KMS-11 (cell line): ENCODE measurements at regions not wholly inside any gene's neighbourhood (a gene's known extent, or its start where the extent isn't known, plus 50 kb on each side); places are given as distances from the start of the nearest gene placed in this dataset.
"Not testable (repeated sequence)": the region's sequence is repeated elsewhere in the genome, so short reads cannot be mapped to it uniquely, and the experiment has no call there.

Experiments
- H2AFZ ChIP-seq: fragments of 200-600 bp; sonication (generic); 2 replicates; pipeline ENCODE4 v1.6.1; 2016; ENCODE audit warnings: antibody characterized with exemption, mixed run types, low read depth
- H3K27ac ChIP-seq: fragments of 200-600 bp; sonication (generic); 2 replicates; pipeline ENCODE4 v1.6.1; 2016; ENCODE audit warnings: mild to moderate bottlenecking, mixed run types
- H3K27me3 ChIP-seq: fragments of 200-600 bp; sonication (generic); 2 replicates; pipeline ENCODE4 v1.6.1; 2017; ENCODE audit warnings: mild to moderate bottlenecking, low read depth, mixed run types, moderate library complexity; ENCODE audit not compliant: insufficient read depth
- H3K36me3 ChIP-seq: fragments of 200-600 bp; sonication (generic); 2 replicates; pipeline ENCODE4 v1.6.1; 2017; ENCODE audit warnings: mild to moderate bottlenecking, mixed run types; ENCODE audit not compliant: insufficient read depth
- H3K4me1 ChIP-seq: fragments of 200-600 bp; sonication (generic); 2 replicates; pipeline ENCODE4 v1.6.1; 2016; ENCODE audit warnings: mild to moderate bottlenecking, low read depth, mixed run types; ENCODE audit not compliant: poor library complexity, severe bottlenecking
- H3K4me2 ChIP-seq: fragments of 200-600 bp; sonication (generic); 2 replicates; pipeline ENCODE4 v1.7.0; 2016; ENCODE audit warnings: mild to moderate bottlenecking, mixed run types
- H3K4me3 ChIP-seq: fragments of 200-600 bp; sonication (generic); IDR thresholded peaks from 2 replicates; pipeline ENCODE4 v1.6.1; 2017; ENCODE audit warnings: low read depth, low read length, mixed read lengths; ENCODE audit not compliant: insufficient read depth
- H3K79me2 ChIP-seq: fragments of 200-600 bp; sonication (generic); 2 replicates; pipeline ENCODE4 v1.6.1; 2016; ENCODE audit warnings: low read depth, mixed run types; ENCODE audit not compliant: insufficient read depth
- H3K9ac ChIP-seq: fragments of 200-600 bp; sonication (generic); 2 replicates; pipeline ENCODE4 v1.6.1; 2016; ENCODE audit warnings: mild to moderate bottlenecking, mixed run types
- H4K20me1 ChIP-seq: fragments of 200-600 bp; sonication (generic); 2 replicates; pipeline ENCODE4 v1.6.1; 2016; ENCODE audit warnings: mild to moderate bottlenecking, mixed run types; ENCODE audit not compliant: insufficient read depth
- CTCF ChIP-seq: fragments of 200-600 bp; sonication (generic); conservative IDR thresholded peaks from 2 replicates; pipeline ENCODE4 v1.6.1; 2017; ENCODE audit warnings: low read depth, mild to moderate bottlenecking, antibody characterized with exemption, low read length, moderate library complexity, mixed read lengths

- not testable (repeated sequence) for H2AFZ ChIP-seq, H3K4me2 ChIP-seq, H3K27ac ChIP-seq, H3K4me1 ChIP-seq, H3K79me2 ChIP-seq, H3K27me3 ChIP-seq, H3K9ac ChIP-seq, H4K20me1 ChIP-seq, H3K36me3 ChIP-seq, H3K4me3 ChIP-seq
- peak; percentile 64 for TF ChIP-seq CTCF
These were observed 941.0 kb downstream of the LTN1 start for GRCh38 chr21:28051649-28052048.

GRCh38 chr21:28035692-28036091, 957.0 kb downstream of the LTN1 start:
- not testable (repeated sequence) for H3K9ac ChIP-seq, H2AFZ ChIP-seq, H4K20me1 ChIP-seq, H3K79me2 ChIP-seq, H3K27ac ChIP-seq, H3K4me3 ChIP-seq, H3K36me3 ChIP-seq, H3K27me3 ChIP-seq, H3K4me1 ChIP-seq, H3K4me2 ChIP-seq

- not testable (repeated sequence) for H3K4me3 ChIP-seq, H3K4me1 ChIP-seq, H3K9ac ChIP-seq, H3K27me3 ChIP-seq, H3K27ac ChIP-seq, H4K20me1 ChIP-seq, H3K36me3 ChIP-seq, H3K79me2 ChIP-seq, H3K4me2 ChIP-seq, H2AFZ ChIP-seq
These were observed 957.8 kb downstream of the LTN1 start for GRCh38 chr21:28034916-28035315.

- not testable (repeated sequence) for H3K4me1 ChIP-seq, H3K36me3 ChIP-seq, H3K4me2 ChIP-seq, H3K4me3 ChIP-seq, H3K79me2 ChIP-seq, H2AFZ ChIP-seq, H3K27ac ChIP-seq, H3K27me3 ChIP-seq, H3K9ac ChIP-seq, H4K20me1 ChIP-seq
These were observed 958.3 kb downstream of the LTN1 start for GRCh38 chr21:28034334-28034733.

- H3K79me2 ChIP-seq, H3K4me3 ChIP-seq, H3K27me3 ChIP-seq, H2AFZ ChIP-seq, H3K36me3 ChIP-seq, H3K27ac ChIP-seq, H3K4me2 ChIP-seq, H3K9ac ChIP-seq, H3K4me1 ChIP-seq, H4K20me1 ChIP-seq: not testable (repeated sequence)
These were observed 960.0 kb downstream of the LTN1 start for GRCh38 chr21:28032652-28033051.

GRCh38 chr21:28031066-28031465, 961.6 kb downstream of the LTN1 start:
- not testable (repeated sequence) for H3K9ac ChIP-seq, H3K27ac ChIP-seq, H3K4me2 ChIP-seq, H4K20me1 ChIP-seq, H3K4me1 ChIP-seq, H3K36me3 ChIP-seq, H3K4me3 ChIP-seq, H2AFZ ChIP-seq, H3K79me2 ChIP-seq, H3K27me3 ChIP-seq

GRCh38 chr21:28025111-28025510, 967.6 kb downstream of the LTN1 start:
- Histone ChIP-seq H3K36me3 (no peaks in the 10 kb centered on the region), H3K4me2 (no peak overlapping the region), H3K27ac (no peak overlapping the region), H3K4me1 (no peaks in the 10 kb centered on the region), H3K79me2 (no peaks in the 10 kb centered on the region), H2AFZ (no peak overlapping the region), H4K20me1 (no peaks in the 10 kb centered on the region), H3K9ac (no peak overlapping the region), H3K27me3 (no peaks in the 10 kb centered on the region), H3K4me3 (no peak overlapping the region)
- TF ChIP-seq CTCF, result no peak
